NCI-H446 treated with DMSO at 0.1 percent for 48 hours (cell line): ENCODE measurements at regions not wholly inside any gene's neighbourhood (a gene's known extent, or its start where the extent isn't known, plus 50 kb on each side); places are given as distances from the start of the nearest gene placed in this dataset.

Experiments used
- DNase-seq: peaks from one replicate; lab custom pipeline; 2025; lab: John Stamatoyannopoulos, UW

DNA sequence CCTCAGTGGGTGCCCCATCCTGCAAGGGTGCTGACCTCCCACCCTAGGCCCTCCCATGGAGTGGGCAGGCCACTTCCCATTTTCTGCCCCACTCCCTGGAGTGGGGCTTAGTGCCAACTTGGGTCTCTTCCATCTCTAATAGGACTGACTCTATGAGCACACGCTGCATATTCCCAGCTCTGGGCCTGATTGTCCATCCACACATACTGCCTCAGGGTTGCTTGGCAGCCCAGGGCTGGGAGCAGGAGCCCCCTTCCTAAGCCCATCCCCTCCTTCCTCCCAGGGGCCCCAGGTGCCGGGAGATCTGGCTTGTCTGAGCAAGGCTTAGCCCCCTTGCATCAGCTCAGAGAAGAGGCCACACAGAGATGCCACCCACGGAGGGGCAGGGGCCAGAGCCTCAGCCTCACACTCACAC lies 55.1 kb downstream of the PJA1 start:
- no peak for DNase-seq

- no peak for DNase-seq
These were observed 55.5 kb downstream of the PJA1 start for GRCh38 chrX:69109706-69110105.

- no peak for DNase-seq
These were observed 56.1 kb downstream of the PJA1 start for GRCh38 chrX:69109036-69109663.

DNA sequence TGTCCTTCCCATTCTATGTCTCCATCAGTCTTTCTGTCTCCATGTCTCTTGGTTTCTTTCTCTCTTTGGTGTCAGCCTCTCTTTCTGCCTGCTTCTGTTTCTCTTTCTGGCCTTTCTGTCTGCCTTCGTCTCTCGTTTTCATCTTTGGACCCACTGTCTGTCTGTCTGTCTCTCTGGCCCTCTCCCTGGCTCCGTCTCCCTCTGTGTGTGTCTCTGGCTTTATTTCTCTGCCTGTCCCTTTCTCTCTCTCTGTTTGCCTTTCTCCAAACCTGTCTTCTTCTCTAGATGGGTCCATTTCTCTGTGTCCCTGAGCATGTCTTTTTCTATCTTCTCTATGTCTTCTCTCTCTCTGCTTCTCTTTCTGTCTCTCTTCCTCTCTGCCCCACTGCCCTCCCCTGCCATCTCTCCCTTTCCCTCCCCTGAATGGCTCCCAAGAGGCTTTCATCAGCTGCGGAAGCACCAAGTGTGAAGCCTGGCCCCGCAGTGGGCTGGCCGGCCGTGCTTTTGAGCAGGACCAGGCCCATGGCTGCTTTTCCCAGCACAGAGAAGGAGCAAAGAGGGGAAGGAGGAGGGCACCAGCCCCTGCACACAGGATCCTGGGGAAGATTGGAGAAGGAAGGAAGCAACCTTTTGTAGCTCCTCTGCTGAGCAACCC lies 57.4 kb downstream of the PJA1 start:
- no peak for DNase-seq

DNA sequence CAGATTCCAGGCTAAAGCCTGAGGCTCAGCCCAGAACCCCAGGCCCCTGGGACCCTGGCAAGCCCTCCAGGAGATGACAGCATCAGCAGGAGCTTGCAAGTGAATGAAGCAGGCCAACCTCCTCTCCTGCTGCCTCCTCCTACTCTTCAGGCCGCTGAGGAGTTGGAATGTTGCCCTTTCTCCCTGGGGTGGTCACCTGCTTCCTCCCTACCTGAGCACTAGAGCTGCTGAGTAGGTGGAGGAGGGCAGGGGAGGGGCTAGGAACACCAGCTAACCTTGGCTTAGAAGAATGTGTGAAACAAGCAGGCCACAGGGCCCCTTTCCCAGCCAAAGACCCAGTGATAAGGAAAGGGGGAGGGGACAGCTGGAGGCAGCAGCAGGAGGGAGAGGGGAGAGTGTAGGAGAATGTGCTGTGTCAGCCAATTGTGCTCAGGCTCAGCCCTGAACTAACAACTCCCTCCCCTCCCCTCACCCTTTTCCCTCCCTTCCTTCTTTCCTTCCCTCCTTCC lies 58.0 kb downstream of the PJA1 start:
- DNase-seq = no peak

DNA sequence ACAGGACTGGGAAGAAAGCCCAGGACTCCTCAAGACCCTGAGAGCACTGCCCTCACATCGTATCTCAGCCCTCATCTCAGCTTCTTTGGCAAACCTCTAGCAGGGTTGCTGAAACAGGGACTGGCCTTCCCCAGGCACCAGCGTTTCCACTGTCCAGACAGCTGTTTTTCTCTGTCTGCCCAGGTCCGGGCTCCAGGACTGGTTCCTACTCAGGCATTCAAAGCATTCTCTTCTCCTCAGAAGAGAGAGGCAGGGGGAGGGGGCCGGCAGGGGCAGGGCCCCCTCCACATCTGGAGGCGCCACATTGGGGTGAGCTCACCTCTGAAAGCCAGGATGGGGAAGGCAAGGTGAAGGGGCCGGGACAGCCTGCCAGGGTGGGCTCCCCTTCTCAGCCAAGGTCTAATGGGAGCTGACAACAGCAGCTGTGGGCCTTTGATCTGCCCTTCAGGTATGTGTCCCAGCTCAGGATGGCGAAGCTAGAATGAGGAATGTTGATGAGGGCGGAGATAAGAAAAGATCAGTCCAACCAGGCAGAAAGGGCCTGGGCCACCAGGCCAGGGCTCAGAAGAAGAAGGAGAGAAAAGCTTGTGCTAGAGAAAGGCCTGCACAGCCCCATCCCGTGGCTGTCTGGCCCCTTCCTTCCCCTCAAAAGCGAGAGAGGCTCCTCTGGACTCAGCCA lies 60.4 kb downstream of the PJA1 start:
- no peak for DNase-seq

DNA sequence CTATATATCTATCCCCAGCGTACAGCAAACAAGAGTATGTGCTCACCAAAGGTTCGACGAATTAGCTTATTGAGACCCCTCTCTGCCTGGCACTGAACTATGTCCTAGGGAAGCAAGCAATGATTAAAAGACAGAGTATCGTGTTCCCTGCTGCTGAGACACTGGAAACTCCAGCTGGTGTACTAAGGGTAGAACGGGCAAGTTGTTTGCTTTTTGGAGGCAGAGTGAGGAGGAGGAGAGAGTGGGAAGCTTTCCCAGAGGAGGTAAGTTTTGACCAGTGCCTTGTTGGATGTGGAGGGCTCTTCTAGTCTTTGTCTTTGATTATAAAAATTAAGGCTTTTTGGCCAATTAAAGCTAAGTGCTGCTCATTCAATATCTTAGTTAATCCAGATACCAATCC lies 61.7 kb downstream of the PJA1 start:
- no peak for DNase-seq

DNA sequence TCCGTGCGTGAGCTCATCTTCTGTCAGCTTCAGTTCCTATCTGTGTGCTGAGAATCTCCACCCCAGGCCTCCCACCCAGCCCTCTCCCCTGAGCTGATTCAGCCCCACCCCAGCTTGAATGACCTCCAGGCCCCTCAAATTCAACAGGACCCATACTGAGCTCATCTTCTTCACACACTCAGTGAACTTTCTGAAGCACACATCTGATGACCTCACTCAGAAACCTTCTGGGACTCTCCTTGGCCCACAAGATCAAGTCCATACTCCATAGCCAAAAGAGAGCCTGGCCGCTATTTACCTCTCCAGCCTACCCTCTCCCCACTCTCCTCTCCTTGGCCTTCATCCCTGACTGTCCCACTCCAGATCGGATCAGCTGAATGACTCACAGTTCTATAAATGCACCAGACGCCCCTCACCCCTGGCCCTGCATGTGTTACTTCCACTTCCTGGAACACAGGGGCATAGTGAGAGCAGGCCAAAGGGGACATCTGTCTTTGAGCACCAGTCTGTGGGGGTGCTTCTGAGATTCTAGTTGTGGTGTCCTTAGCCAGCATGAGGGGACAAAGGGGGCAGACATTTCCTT lies 62.5 kb downstream of the PJA1 start:
- no peak for DNase-seq

DNA sequence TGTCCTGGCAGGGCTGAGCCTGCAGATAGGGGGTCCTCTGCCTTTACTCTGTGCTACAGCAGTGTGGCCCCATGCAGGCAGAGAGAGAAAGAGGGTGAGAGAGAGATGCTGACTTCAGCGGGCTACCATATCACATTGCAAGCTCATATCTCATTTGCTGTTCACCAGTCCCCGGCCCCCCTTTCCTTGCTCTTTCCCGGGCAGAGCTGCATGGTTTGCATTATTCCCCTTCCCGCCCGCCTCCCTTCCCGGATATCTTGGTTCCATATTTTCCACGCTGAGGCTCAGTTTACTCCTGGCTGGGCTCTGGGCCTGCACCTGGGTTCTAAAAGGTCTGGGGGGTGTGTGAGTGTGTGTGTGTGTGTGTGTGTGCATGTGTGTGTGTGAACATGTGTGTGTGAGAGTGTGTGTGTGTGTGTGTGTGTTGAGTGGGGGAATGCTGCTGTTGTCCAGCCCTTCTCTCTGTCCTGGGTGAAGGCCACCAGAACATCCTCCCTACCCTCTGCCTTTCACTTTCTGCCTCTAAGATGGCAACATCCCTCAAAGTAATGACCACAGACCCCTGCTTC lies 63.5 kb downstream of the PJA1 start:
- no peak for DNase-seq

GRCh38 chrX:69100478-69100877 lies 64.8 kb downstream of the PJA1 start:
- no peak for DNase-seq

DNA sequence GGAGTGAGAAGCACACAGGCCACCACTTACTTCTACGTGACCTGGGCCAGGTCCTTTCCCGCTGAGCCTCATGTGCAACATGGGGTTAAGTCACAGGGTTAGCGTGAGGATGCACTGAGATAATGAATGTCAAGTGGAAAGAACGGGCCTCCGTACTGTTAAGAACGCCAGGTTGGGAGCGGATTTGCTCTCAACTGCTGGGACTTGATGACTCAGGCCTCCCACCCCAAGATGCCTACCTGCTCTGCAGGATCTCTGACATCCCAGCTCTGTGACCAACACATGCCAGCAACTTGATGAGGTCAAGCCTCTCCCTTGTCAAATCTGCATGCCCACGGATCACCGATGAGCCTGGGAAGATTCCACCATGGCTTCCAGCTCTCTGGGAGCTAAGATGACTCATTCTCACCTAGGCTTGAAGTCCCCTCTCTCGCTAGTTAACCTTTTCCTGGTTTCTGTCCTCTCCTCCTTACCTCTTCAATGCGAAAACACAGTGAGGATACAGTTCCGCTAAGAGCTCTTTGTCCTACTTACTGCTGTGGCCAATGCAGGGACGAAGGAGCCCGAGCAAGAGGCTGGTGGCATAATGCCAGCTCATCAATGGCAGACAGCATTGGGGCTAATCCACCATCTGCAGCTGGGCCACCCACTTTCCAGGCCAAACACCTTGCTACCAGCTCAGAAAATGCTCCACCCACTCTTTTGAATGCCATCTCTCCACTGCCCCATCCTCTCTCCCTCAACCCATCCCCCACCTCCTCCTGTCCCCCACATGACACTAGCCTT lies 67.6 kb downstream of the PJA1 start:
- no peak for DNase-seq

DNA sequence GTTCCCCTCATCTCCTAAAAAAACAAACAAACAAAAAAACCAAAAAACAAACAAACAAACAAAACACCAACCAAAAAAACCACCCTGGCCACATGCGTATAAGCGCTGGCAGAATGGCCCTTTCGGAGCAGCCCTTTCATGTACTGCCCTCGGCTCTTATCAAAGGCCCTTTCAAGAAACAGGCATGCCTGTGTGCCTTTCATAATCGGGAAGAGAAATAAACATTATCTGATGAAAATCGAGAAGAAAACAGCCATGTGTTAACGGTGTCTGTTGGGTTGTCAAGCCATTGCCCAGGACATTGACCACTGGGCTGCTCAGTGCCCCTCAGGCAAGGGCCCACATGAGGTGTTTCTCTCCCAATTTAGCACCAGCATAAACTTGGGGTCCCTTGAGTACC lies 68.3 kb downstream of the PJA1 start:
- no peak for DNase-seq

- DNase-seq = no peak
These were observed 70.1 kb downstream of the PJA1 start for GRCh38 chrX:69094977-69095669.

GRCh38 chrX:69093960-69094871 lies 71.0 kb downstream of the PJA1 start:
- DNase-seq = no peak

GRCh38 chrX:69090022-69090421 lies 75.2 kb downstream of the PJA1 start:
- DNase-seq = no peak

- DNase-seq = no peak
These were observed 76.0 kb downstream of the PJA1 start for GRCh38 chrX:69089203-69089602.

GRCh38 chrX:69088171-69088938 lies 76.9 kb downstream of the PJA1 start:
- DNase-seq = no peak

- no peak for DNase-seq
These were observed 79.4 kb downstream of the PJA1 start for GRCh38 chrX:69085826-69086225.

DNA sequence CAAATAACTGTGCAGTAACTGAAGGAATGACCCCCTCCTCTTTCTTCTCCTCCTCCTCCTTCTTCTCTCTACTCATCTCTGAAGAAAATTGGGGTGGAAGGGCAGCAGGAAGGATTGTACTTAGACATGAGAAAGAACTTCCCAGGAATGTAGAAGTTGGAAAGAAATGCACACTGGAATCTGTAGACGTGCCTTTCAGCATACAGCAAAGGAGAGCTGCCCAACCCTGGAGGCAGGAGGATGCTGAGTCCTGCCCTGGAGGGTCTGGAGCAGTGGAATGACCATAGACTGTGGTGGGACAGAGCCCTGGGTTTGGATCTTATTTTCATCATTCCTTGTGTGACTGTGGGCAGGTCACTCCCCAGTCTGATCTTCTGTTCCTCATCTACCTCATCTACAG lies 80.1 kb downstream of the PJA1 start:
- DNase-seq = no peak
